HG02798 (cell line): ENCODE measurements at regions not wholly inside any gene's neighbourhood (a gene's known extent, or its start where the extent isn't known, plus 50 kb on each side); places are given as distances from the start of the nearest gene placed in this dataset.

Experiments
- ATAC-seq: cut with Tn5 transposase; IDR thresholded peaks from one replicate; pipeline ENCODE4 v1.9.1; 2021; ENCODE audit warnings: mild to moderate bottlenecking; ENCODE audit not compliant: unreplicated experiment, poor library complexity

DNA sequence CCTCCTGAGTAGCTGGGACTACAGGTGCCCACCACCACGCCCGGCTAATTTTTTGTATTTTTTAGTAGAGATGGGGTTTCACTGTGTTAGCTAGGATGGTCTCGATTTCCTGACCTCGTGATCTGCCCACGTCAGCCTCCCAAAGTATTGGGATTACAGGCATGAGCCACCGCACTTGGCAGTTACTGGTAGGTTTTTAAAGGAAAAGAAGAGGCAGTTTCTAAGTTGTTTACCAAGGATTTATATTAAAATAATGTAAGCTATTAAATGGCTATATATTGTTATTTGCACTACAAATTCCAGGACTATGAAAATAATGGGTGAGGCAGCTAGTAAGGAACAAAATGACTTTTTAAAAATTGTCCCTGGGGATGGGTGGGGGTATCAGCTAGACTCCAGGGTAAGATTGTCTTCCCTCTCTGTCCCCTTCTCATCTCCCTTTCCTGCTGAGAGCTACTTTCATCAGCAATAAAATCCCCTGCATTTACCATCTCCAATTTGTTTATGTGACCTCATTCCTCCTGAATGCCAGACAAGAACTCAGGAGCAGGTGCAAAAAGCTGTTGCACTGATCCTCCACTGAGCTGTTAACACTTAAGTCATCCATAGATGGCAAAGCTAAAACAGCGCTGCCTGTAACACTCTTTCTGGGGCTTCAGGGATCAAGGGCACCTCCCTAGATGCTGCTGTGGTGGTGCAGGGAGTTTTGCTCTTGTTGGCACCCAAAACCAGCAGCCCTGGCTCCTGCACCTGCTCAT is 165.2 kb downstream of the ZPLD1 start:
- ATAC-seq = no peak

DNA sequence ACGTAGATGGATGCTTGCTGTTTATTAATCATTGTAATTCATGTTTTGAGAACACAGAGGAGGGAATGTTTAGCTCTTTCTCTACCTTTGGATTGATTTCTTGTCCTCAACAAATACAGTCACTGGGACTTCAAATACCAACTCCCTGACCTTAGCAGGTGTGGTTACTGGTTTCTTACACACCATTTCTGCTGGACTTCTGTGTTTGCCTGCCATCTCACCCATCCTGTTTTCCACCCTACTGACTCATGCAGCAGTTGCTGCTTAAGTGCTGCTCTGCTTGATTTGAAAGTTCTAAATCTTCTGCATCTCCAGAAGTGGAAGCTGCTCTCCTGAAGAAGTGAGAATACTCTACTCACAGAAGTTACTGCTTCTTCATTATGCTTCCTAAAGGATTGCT is 170.3 kb downstream of the ZPLD1 start:
- ATAC-seq = no peak

DNA sequence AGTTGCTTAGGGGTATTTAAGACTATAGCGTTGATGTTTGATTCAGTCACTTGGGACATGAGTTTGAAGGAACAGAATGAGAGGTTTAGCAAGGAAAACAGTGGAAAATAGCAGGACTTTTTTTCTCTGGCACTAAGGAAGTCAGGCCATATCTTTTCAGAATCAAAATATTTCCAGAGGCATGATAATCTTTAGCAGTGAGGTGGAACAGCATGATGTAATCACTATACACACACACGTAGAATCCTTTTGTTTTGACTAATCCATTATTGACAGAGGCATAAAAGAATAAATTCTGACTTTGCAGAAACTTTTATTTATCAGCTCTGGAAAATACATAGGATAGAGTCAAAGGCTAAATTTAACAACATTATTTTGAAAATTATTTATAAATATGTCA is 174.1 kb downstream of the ZPLD1 start:
- no peak for ATAC-seq

DNA sequence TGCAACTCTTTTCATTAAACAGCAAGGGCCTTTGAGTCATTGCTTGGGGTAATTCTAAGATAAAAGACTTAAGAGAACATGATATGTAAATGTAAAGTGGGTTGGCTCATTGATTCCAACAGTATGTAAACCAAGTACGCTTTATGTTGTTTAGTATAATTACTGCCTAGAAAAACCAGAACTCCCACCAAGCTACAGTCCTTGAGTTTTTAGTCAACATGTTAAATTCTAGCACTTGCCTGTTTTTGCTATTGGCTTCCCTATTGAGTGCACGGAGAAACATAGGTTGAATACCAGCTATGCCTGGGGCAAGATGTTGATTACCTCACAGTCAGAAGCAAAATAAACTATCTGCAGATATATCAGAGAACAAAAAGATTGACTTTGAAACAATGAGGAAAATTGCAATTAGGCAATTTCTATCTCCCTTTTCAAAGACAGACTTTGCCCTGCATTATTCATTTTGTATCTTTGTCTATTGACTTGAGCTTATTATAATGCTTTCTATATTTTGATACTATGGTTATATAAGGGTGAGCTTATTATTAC is 179.3 kb downstream of the ZPLD1 start:
- ATAC-seq = no peak

DNA sequence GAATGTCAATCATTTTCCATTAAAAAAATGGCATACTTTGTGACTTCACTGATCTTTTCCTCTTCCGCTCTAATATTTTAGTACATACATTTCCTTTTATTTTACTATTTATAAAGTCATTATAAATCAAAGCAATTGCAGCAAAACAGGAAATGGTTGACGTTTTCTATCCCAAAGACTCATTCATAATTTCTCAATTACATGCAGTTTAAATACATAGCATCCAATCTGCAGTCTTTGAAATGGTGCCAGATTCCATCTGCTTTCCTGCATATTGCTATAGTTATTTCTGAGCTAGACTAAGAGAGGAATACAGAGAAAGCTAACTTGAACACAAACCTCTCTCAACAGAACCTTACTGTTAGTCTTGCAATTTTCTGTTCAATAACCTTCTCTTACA is 179.8 kb downstream of the ZPLD1 start:
- no peak for ATAC-seq

DNA sequence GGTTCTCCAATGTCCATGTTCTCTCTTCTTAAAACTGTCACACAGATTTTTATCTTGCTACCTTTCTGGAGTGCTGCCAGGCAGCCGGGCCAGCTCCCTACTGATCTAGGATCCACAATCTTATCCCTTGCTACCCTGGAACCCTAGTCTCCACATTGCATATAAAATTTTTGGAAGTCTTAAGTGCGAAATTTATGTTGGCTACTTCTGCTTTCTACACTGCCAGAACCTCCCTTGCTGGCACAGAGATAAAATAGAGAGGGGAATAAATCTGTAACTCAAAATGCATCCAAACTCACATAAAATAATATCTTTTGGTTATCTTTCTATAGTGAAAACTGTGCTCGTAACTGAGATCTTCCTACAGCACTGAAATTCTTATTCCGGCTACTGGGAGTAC is 182.6 kb downstream of the ZPLD1 start:
- no peak for ATAC-seq

DNA sequence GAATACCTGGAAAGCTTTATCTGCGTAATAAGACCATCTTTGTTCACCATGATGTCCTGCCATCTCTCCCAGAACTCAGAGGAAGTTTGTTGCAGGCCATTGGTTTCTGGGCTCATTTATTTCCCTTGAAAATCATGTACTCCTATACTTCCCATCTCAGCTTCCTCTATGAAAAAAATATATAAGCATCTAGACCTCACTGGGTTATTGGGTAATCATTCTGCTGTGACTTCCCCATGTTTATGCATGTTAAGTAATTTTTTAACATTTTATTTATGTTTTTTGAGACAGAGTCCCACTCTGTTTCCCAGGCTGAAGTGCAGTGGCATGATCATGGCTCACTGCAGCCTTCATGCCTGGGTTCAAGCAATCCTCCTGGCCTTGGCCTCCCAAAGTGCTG is 184.5 kb downstream of the ZPLD1 start:
- ATAC-seq = no peak

DNA sequence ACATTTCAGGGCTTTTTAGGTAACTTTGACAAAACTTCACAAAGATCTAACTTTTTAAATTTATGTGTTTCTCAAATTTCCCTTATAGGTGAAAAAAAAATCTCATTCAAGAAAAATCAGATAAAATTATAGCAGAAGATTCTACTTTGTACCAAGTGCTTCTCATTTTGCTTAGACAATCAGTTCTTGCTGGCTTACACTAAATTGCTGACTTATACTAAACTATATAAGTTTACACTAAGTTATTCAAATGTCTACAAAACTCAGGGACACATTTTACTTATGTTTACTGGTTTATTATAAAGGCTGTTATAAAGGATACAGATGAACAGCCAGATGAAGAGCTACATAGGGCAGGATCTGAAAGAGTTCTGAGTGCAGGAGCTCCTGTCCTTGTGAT is 195.1 kb downstream of the ZPLD1 start:
- ATAC-seq = no peak

DNA sequence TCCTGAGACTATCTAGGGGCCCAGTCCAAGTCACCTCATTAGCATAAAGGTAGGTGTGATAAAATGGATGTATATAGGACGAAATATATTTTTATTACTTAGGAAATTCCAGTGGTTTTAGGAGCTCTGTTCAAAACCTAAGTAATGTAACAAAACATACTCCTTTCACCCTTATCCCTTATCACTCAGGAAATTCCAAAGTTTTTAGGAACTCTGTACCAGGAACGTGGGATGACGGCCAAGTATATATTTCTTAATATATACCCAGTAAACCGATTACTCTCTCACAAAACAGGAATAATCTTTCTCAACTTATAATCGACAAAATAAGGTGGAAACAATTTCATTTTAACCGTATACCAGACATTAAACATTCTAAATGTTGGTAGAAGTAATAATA is 195.7 kb downstream of the ZPLD1 start:
- ATAC-seq = no peak

DNA sequence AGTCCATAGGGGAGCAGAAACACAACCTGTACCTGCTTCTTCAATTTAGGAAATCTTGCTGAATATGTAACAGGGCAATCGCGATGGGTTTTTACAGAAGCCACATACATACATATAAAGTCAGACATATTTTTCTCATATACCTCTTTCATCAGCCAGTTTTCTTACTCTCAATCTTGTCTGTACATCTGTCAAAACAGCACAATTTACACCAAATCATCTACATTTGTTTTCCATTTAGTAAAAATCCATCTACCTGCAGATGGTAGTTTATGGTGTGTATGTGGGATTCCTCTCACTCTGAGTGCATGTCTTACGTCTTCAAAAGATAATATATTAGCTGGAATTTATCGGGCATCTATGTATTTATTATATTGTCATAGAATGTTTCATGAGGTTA is 208.7 kb downstream of the ZPLD1 start:
- no peak for ATAC-seq

DNA sequence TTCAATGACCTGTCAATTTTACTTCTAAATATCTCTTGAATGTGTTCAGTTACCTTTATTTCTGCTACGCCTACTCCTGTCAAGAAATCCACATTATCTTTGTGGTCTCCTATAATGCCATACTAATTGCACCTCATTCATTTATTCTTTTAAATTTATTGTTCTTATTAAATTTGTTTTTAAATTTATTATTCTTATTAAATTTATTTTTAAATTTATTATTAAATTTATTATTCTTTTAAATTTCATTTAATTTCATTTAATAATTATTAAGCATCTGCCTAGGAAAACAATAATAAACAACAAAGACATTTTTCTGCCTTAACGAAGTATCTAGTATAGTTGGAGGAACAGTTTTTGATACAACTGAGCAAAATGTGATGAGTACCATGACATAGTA is 211.7 kb downstream of the ZPLD1 start:
- no peak for ATAC-seq

DNA sequence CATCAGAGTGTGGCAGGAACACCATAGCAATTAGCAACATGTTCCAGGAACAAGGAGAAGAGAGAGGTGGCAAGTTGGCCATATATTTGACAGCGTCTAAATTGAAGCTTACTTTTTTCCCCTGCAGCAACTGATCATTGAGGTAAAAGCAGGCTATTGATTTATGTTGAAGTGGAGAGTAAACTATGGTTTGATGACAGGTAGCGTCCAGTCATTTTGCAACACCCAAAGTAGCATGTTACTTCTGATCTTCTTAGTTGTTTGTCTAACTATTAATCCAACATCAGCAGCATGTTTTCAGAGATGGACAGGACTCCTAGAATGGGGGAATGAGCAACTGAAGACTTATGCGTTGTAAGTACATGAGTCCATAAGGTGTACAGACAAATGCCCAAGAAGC is 225.8 kb downstream of the ZPLD1 start:
- ATAC-seq = no peak

DNA sequence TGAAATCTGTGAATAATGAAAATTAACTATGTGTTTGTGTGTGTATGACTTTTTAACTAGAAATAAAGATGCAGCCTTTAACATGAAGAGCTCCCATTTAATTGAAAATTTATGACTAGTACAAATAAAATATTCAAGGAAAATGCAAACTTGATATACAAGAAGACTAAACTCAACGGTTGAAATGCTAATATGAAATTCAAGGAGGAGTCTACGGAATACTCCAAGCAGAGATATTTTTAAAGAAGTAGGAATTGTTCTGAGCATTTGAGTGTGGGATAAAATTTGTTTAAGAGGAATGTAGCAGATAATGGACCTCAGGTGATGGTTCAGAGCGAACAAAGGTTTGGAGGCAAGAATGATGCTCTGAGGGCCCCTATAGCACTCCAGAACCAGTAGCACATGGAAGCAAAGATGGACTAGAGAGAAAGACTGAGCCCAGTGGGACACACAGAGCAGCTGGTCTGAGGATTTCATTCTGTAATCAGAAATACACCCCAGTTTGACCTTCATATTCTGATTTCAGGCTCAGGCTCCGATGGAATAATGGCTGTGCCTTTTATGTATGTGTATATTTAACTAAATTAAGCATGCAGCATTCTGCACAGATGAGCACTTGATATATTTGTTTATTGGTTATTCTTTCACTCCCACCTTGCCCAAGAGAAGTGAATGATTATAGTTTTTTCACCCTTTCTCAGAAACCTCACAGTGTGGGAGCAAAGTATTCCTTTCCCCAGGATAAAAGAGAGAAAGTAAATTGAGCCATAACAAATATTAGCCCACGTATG is 227.1 kb downstream of the ZPLD1 start:
- ATAC-seq = no peak

DNA sequence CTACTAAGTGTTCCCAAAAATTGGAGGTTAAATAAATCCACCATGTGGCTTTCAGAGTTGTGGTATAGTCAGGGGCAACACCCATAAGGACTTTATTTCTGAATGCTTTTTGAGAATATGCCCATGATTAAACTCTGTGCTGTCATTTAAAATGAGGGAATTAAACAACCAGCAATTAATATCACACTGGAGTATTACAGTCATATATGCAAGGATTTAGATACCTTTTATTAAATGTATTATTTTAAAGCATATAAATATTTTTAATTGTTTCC is 227.6 kb downstream of the ZPLD1 start:
- ATAC-seq = no peak

DNA sequence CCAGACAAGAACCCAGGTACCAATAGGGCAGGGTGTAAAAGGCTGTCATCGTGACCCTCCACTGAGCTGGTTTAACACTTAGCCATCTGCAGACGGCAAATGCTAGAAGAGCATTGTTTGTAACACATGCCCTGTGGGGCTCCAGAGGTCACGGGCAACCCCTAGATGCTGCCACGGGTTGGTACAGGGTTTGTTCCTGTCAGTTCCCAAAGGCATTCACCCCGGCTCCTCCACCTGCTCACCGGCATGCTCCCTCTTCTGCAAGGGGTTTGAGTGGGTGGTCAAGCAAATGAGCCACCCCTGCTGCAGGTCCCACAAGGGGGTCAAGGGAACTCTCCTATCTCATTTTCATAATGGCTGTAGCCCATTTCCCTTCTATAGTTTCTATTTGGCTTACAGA is 229.3 kb downstream of the ZPLD1 start:
- ATAC-seq = no peak

DNA sequence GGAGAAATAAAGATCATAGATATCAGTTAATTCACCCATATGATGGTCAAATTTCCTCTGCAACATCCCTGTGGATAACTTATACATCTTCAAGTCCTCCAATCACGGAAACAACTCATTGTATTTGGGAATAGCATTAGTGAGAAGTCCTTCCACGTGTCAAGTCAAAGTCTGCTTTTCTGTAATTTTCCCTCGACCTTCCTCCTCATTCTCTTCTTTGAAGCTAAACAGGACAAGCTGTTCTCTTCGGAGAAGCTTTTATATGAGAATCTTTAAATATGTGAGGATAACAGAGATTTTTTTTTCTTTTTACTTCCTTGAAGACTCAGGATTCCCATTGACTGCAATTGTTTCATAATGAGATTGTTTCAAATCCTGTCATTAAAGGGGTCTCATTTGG is 230.4 kb downstream of the ZPLD1 start:
- no peak for ATAC-seq

DNA sequence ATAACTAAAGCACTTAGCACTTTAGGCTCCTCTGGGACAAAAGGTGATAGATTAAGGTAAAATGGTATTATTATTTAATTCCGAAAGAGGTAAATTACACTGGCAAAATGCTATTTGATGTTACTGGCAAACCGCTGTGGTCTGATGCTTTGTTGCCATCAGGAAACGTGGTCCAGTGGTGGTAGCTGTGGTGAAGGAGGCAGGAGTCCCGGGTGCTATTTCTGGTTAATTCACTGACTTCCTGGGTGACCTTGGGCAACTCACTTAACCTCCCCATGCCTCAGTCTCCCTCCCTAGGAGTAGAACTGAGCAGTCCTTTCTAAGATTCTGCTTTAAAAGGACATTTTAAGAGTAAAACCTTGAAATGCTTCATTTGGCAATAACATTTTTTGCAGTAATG is 233.4 kb downstream of the ZPLD1 start:
- no peak for ATAC-seq

DNA sequence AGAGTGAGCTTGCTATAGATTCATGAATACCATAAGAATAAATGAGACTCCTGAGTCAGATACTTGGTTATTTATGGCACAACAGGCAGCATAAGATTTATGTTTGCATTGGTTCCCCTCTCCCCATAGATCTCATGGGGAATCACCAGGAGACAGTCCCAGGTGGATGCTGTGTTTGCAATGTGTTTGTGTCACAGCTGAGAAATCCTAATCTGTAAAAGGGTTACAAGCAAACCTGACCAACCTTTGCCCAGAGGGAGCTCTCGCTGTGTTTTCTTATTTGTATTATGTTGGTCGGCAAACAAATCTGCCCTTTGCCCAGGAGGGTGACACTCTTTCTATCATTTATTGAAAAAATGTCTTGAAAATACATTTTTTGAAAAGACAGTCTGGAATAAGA is 236.2 kb downstream of the ZPLD1 start:
- ATAC-seq = no peak

DNA sequence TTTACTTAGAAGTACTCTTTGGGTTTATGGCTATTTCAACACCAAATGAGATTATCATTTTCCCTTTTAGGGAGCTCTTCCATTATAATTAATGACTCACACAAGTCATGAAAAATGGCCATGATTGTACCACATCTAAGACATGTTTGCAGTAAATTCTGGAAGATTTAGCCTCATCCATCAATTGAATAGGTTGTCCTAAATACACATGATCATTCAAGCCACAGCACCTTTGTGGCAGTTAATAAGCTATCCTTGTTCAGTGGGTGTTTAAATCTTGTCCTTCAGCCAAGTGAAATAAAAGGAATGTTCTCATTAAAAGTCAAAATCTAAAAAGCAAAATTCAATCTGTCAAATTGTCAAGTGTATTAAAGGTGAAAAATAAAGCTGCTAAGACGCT is 237.5 kb downstream of the ZPLD1 start:
- ATAC-seq = no peak

DNA sequence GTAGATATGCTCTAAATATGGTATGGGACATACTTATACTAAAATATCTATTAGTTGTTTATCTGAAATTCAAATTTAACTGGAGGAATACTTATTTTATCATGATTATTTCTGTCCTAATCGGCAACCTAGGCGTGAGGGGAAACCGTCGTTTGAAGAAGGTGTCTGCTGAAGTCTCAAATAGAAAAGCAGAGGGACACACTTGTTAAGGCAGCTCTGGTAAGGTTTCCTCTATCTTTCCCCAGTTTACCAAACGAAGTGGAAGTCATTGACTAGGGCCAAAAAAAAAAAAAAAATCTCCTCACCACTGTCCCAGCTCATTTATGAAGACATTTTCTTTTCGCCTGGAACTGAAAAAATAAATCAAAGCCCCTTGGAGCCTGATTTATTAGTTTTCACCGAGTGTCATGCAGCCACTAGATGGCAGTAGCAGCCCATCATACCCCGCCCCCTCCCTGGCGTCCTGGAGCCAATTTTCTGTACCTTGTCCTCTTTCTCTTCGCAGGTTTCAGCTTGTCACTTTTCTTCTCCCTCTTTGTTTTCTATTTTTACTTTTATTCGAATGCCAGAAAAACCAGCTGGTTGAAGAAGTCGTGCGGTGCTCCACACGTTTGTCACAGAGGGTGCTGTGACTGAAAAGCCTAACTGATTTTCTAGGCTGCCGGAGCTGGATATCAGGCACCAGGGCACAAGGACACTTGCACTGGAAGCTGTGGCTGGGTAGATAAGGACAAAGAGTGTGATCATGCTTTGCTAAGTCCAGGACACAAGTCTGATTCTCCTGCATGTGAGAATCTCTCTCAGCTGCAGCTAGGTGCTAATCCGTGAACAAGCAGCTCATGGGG is 238.7 kb downstream of the ZPLD1 start:
- ATAC-seq = peak; percentile 84

DNA sequence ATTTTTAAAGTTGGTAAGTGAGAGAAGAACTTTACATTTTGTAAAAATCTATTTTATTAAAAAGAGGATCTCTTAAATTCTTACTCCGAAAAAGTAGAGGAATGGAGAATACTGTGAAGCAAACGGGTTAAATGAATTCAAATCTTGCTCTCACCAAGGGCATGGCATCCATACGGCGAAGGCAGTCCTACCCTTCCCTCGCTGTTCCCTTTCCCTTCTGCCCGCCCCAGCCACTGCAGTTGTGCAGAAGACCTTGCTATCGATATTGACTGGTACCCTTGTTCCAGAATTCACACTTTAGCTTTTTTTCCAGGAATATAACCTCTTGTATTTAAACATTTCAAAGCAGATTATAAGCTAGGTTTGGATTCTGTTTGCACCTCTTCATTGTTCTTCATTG is 239.5 kb downstream of the ZPLD1 start:
- ATAC-seq = no peak
